Psoas muscle (tissue), 7 donors: ENCODE measurements at regions not wholly inside any gene's neighbourhood (a gene's known extent, or its start where the extent isn't known, plus 50 kb on each side); places are given as distances from the start of the nearest gene placed in this dataset.

Source experiments
- ATAC-seq, 4 donors: fragments of 200-7000 bp; cut with Tn5 transposase; one replicate each; pipeline ENCODE4 v1.9.1; 2020; ENCODE audit warnings: moderate library complexity in 3 of 4, mild to moderate bottlenecking in 2 of 4
- DNase-seq, 2 donors: peaks; one replicate each; pipeline ENCODE4 v3.0.0-alpha.2; 2020
- H3K27ac ChIP-seq: fragments of 200-600 bp; one replicate; pipeline ENCODE4 v1.8.0; 2022
- H3K27me3 ChIP-seq, 3 donors: fragments of 200-600 bp in 1 of 3; one replicate each; pipeline versions ENCODE4 v1.6.1 to v1.8.0; 2013 to 2022; ENCODE audit warnings: low read length in 2 of 3, mild to moderate bottlenecking in 2 of 3, moderate library complexity in 1 of 3; ENCODE audit not compliant: insufficient read depth in 3 of 3
- H3K36me3 ChIP-seq, 2 donors: fragments of 200-600 bp in 1 of 2; one replicate each; pipeline versions ENCODE4 v1.6.1 to v1.8.0; 2013 to 2022; ENCODE audit warnings: low read depth in 1 of 2, mild to moderate bottlenecking in 1 of 2, moderate library complexity in 1 of 2; ENCODE audit not compliant: insufficient read depth in 1 of 2
- H3K4me1 ChIP-seq: fragments of 200-600 bp; one replicate; pipeline ENCODE4 v1.8.0; 2022
- H3K4me3 ChIP-seq: fragments of 200-600 bp; one replicate; pipeline ENCODE4 v1.8.0; 2022; ENCODE audit warnings: mild to moderate bottlenecking
- H3K9me3 ChIP-seq: fragments of 200-600 bp; one replicate; pipeline ENCODE4 v1.8.0; 2022
- WGBS, 3 donors: extraction: QIAGEN DNeasy Blood & Tissue Kit; methylation state at CpG; one replicate each; pipeline versions ENCODE4 v1.1.6 to v1.1.7; 2013; 5-methylcytosine and 5-hydroxymethylcytosine counted together
- intact Hi-C, 2 donors: fragments of 100-400 bp; cut with DNase I; formaldehyde crosslinking; loops; one replicate each; pipeline versions ENCODE4 v1.11.0 to v1.14.2; 2022
- TF ChIP-seq, protein P1 (sequence below): fragments of 200-600 bp; IDR thresholded peaks from one replicate; pipeline ENCODE4 v1.8.0; 2022; ENCODE audit warnings: antibody characterized with exemption
- donor health status: healthy with polysubstance abuse.
- donor health status: DM: no; HTN: no; CAD: no; lungs with moderate emphysema.
- donor health status: Bipolar disorder and iron deficiency.
- donor health status: healthy.
- donor health status: DM: yes; HTN: yes; CAD: no.
- donor health status: DM: no; HTN: no; CAD: no.
- donor health status: DM: yes; HTN: yes; CAD: no.

DNA sequence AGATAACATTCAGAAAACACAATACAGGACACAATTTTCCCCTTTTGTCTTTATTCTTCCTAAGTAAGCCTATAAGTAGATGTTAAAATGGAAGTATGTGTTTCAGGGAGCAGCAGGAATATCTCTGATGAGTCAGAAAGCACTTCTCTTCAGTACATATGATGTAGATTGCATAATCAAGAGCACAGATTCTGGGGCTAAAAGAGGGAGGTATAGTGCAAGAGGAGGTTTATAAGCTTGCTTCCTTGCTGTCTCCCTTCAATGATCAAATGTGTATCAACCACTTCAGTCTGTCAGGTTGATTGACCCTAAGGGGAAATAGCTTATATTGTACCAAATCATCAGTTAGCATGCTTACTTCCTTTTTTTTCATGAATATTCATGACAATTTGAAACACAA lies 822.8 kb downstream of the BRINP3 start:
- no peak overlapping the region for H3K4me3 ChIP-seq
- H3K27ac ChIP-seq: no peak overlapping the region
- no peaks in the 10 kb centered on the region for H3K9me3 ChIP-seq
- intact Hi-C loops: no loop called here
- DNase-seq (no peak), ATAC-seq (no peak)
- H3K4me1 ChIP-seq: no peaks in the 10 kb centered on the region
- TF ChIP-seq, protein P1, sequence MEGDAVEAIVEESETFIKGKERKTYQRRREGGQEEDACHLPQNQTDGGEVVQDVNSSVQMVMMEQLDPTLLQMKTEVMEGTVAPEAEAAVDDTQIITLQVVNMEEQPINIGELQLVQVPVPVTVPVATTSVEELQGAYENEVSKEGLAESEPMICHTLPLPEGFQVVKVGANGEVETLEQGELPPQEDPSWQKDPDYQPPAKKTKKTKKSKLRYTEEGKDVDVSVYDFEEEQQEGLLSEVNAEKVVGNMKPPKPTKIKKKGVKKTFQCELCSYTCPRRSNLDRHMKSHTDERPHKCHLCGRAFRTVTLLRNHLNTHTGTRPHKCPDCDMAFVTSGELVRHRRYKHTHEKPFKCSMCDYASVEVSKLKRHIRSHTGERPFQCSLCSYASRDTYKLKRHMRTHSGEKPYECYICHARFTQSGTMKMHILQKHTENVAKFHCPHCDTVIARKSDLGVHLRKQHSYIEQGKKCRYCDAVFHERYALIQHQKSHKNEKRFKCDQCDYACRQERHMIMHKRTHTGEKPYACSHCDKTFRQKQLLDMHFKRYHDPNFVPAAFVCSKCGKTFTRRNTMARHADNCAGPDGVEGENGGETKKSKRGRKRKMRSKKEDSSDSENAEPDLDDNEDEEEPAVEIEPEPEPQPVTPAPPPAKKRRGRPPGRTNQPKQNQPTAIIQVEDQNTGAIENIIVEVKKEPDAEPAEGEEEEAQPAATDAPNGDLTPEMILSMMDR: no peak
- H3K36me3 ChIP-seq: no peaks in the 10 kb centered on the region
- H3K27me3 ChIP-seq: no peaks in the 10 kb centered on the region

DNA sequence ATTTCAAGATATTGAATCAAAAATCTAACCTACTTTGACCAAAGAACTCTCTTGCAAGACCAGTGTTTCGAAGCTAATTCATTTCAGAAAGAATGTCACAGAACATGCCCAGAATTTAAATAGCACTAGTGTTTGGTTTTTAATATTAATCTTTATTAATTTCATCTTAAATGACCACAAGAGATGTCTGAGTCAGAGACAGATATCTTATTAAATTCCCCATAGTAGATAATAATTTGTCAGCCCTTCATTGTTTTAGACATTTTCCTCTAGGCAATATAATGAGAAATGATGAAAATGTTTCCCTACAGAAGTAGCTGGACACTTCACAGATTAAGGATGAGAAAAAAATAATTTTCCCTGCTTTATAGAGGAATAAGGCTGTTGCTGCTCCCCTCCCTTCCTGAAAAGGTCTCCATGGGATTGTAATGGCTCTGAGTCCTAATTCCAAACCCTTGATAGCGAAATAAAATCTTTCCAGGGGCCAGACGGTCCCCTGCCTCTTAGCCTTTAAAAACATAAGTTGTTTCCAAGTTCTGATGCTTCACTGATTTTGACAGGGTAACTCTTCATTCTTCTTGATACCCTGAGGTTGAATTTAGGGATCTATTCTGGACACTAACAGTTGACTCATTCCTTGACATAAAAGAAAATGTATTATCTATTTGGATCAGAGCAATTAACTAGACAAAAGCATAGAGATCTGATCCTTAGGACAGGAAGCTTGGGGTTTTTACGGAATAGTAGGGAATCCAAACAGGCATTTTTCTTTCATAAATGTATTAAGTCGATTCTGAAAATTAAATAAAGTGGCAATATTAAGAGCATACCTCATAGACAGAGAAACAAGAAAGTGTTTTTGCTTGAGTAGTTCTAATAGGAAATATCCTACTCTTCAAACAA lies 820.8 kb downstream of the BRINP3 start:
- no peak for ATAC-seq
- Histone ChIP-seq H3K9me3 (no peaks in the 10 kb centered on the region), H3K4me3 (no peak overlapping the region), H3K27ac (no peak overlapping the region), H3K27me3 (no peaks in the 10 kb centered on the region), H3K4me1 (no peaks in the 10 kb centered on the region), H3K36me3 (no peaks in the 10 kb centered on the region)
- TF ChIP-seq, protein P1: no peak
- WGBS, 3 donors: 59 to 66% (median 61%) methylated on average over 5 of the region's 5 CpGs
- no peak for DNase-seq
- intact Hi-C loops: no loop called here

DNA sequence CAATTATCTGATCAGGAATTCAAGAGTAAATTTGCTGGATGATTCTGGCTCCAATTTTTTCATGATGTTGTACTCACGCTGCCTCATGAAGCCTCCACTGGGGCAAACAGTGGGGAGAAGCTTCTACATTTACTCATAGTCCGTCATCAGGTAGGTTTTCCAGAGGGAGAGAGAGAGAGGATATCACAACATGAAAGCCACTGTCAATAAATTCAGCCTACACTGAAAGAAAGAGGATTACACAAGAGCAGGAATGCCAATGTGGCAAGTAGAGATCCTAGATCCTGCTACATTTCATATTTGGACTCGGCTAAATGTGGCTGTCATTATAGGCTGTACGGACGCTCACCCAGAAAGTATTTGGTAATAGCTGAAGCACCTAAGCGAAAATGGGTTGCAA lies 819.9 kb downstream of the BRINP3 start:
- H3K4me1 ChIP-seq: no peaks in the 10 kb centered on the region
- no peak overlapping the region for H3K27ac ChIP-seq
- H3K4me3 ChIP-seq: no peak overlapping the region
- ATAC-seq (no peak), DNase-seq (no peak)
- intact Hi-C loops: no loop called here
- TF ChIP-seq, protein P1: no peak
- WGBS, 3 donors: 56 to 66% (median 64%) methylated on average over 6 of the region's 6 CpGs
- no peaks in the 10 kb centered on the region for H3K36me3 ChIP-seq
- no peaks in the 10 kb centered on the region for H3K9me3 ChIP-seq
- no peaks in the 10 kb centered on the region for H3K27me3 ChIP-seq

DNA sequence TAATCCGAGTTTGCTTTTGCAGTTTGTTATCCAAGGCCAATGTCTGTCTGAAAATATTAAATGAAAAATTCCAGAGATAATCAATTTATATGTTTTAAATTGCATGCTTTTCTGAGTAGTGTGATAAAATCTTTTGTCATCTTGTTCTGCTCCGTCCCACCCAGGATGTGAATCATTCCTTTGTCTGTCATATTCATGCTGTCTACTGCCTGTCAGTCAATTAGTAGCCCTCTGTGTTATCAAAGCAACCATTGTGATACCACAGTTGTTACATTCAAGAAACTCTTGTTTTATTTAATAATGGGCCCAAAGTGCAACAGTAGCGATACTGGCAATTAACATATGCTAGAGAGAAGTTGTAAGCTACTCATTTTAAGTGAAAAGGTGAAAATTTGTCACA lies 819.3 kb downstream of the BRINP3 start:
- no peaks in the 10 kb centered on the region for H3K9me3 ChIP-seq
- H3K27ac ChIP-seq: no peak overlapping the region
- H3K27me3 ChIP-seq: no peaks in the 10 kb centered on the region
- no peaks in the 10 kb centered on the region for H3K36me3 ChIP-seq
- no peak for DNase-seq
- no peak for ATAC-seq
- H3K4me3 ChIP-seq: no peak overlapping the region
- no peaks in the 10 kb centered on the region for H3K4me1 ChIP-seq
- intact Hi-C loops: no loop called here
- TF ChIP-seq, protein P1: no peak
- 25 to 29% (median 25%) methylated on average over 3 of the region's 3 CpGs for WGBS, 3 donors

DNA sequence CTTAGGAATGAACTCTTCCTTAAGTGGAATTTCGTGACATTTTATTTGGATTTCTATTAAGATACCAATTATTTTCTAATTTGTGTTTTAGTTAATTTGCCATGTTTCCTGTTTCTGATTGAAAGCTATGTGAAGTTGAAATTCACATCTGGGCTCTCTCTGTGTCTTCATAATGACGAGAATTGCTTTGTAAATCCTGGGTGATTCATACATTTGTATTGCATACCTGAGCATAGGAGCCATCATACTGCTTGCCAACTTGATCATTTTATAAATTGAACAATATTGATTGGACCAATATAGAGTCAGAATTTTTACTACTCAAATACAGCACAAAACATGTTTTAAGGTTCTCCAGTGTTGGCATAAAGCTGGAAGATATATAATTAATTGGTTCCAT lies 817.9 kb downstream of the BRINP3 start:
- H3K27me3 ChIP-seq: no peaks in the 10 kb centered on the region
- intact Hi-C loops: no loop called here
- DNase-seq (no peak), ATAC-seq (no peak)
- no peak overlapping the region for H3K4me3 ChIP-seq
- 70 to 80% (median 72%) methylated on average over 2 of the region's 2 CpGs for WGBS, 3 donors
- TF ChIP-seq, protein P1: no peak
- H3K36me3 ChIP-seq: no peaks in the 10 kb centered on the region
- H3K27ac ChIP-seq: no peak overlapping the region
- no peaks in the 10 kb centered on the region for H3K4me1 ChIP-seq
- no peaks in the 10 kb centered on the region for H3K9me3 ChIP-seq
